ENCODE measurements at regions not wholly inside any gene's neighbourhood (a gene's known extent, or its start where the extent isn't known, plus 50 kb on each side); places are given as distances from the start of the nearest gene placed in this dataset.

DNA sequence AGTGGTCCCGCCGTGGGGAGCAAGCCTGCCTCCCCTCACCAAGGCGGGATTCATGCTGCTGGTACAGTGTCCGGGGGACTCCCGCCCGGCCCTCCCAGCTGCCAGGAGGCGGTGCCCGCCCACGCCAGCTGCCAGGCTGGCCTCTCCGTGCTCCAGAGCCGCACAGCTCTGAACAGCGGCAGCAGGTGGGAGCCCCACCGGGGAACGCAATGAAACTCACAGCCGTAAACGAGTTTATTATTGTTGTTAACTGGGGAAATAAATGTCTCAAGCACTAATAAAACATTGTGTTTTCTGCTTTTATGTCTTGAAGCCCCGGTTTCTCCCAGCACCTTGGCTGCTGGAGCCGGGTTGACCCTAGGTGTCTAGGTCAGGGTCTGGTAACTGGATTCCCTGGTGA is 317.7 kb upstream of the TLE3 start:
- H3K4me3 Mint-ChIP-seq, result no peak overlapping the region

DNA sequence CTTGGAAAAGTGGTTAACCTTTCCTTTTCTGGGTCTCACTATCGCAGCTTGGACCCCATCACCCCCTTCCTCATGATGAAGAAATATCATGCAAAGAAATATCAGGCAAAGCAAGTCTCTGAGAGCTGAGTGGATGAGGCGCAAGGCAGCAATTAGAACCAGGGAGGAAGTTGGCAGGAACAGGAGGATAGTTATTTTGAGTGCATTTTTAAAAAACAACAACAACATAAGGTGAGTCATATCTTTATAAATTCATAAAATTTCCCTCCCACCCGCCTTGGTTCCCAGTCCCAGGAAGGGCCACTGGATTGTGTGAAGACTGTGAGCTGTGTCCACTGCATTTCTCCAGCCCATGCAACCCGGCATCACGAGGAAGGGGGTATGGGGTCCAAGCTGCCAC is 316.9 kb upstream of the TLE3 start:
- Mint-ChIP-seq H3K27ac (no peak overlapping the region), H3K9me3 (no peaks in the 10 kb centered on the region), H3K4me1 (ENCODE audit: unreplicated experiment) (peaks cover 12% of the 10 kb centered on the region), H3K4me3 (no peak overlapping the region), H3K27me3 (peaks cover 32% of the 10 kb centered on the region), H3K36me3 (no peaks in the 10 kb centered on the region)
- TF ChIP-seq, protein P1, sequence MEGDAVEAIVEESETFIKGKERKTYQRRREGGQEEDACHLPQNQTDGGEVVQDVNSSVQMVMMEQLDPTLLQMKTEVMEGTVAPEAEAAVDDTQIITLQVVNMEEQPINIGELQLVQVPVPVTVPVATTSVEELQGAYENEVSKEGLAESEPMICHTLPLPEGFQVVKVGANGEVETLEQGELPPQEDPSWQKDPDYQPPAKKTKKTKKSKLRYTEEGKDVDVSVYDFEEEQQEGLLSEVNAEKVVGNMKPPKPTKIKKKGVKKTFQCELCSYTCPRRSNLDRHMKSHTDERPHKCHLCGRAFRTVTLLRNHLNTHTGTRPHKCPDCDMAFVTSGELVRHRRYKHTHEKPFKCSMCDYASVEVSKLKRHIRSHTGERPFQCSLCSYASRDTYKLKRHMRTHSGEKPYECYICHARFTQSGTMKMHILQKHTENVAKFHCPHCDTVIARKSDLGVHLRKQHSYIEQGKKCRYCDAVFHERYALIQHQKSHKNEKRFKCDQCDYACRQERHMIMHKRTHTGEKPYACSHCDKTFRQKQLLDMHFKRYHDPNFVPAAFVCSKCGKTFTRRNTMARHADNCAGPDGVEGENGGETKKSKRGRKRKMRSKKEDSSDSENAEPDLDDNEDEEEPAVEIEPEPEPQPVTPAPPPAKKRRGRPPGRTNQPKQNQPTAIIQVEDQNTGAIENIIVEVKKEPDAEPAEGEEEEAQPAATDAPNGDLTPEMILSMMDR (conservative IDR thresholded peaks at IDR 0.05), result no peak
- no peak for DNase-seq (ENCODE audit: extremely low spot score, unreplicated experiment)

More for the DNA sequence above, 317.7 kb upstream of the TLE3 start:
- DNase-seq (ENCODE audit: extremely low spot score, unreplicated experiment), result no peak
- H3K36me3 Mint-ChIP-seq, result no peaks in the 10 kb centered on the region
- H3K9me3 Mint-ChIP-seq, result no peaks in the 10 kb centered on the region
- H3K4me1 Mint-ChIP-seq (ENCODE audit: unreplicated experiment), result peaks cover 14% of the 10 kb centered on the region
- TF ChIP-seq, protein P1 (conservative IDR thresholded peaks at IDR 0.05), result no peak
- no peak overlapping the region for H3K27ac Mint-ChIP-seq
- peaks cover 33% of the 10 kb centered on the region for H3K27me3 Mint-ChIP-seq

DNA sequence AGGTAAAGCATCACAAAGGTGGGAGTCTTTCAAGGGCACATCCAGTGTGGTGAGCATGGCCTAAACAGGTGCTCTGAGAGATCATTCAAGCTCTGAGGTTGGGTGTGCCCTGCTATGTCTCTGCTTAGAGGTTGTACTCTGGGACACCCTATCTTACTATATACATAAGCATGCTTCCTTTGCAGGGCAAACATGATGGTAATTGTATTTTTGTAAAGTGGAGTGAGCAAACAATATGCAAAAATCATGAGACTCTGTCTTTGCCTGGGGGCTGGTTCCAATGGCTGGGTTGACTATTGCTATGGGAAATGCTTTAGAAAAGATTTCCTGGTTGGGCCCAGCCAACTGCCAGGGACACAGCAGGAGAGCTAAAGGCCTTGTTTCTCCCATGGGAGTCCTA is 315.1 kb upstream of the TLE3 start:
- H3K4me1 Mint-ChIP-seq (ENCODE audit: unreplicated experiment), result peaks cover 12% of the 10 kb centered on the region
- DNase-seq (ENCODE audit: extremely low spot score, unreplicated experiment), result no peak
- H3K27ac Mint-ChIP-seq, result no peak overlapping the region
- peaks cover 18% of the 10 kb centered on the region for H3K27me3 Mint-ChIP-seq
- no peak overlapping the region for H3K4me3 Mint-ChIP-seq
- TF ChIP-seq, protein P1 (conservative IDR thresholded peaks at IDR 0.05), result no peak
- peaks cover 8% of the 10 kb centered on the region for H3K9me3 Mint-ChIP-seq
- H3K36me3 Mint-ChIP-seq, result no peaks in the 10 kb centered on the region

GRCh38 chr15:70411143-70411863 is 313.6 kb upstream of the TLE3 start:
- peaks cover 14% of the 10 kb centered on the region for H3K9me3 Mint-ChIP-seq
- TF ChIP-seq, protein P1 (conservative IDR thresholded peaks at IDR 0.05), result no peak
- DNase-seq (ENCODE audit: extremely low spot score, unreplicated experiment), result no peak
- H3K4me1 Mint-ChIP-seq (ENCODE audit: unreplicated experiment), result peaks cover 12% of the 10 kb centered on the region
- peaks cover 9% of the 10 kb centered on the region for H3K27me3 Mint-ChIP-seq
- H3K27ac Mint-ChIP-seq, result no peak overlapping the region
- no peak overlapping the region for H3K4me3 Mint-ChIP-seq
- no peaks in the 10 kb centered on the region for H3K36me3 Mint-ChIP-seq

- Mint-ChIP-seq H3K36me3 (no peaks in the 10 kb centered on the region), H3K4me1 (ENCODE audit: unreplicated experiment) (peaks cover 12% of the 10 kb centered on the region), H3K9me3 (peaks cover 14% of the 10 kb centered on the region), H3K4me3 (no peak overlapping the region), H3K27ac (no peak overlapping the region), H3K27me3 (peaks cover 6% of the 10 kb centered on the region)
- TF ChIP-seq, protein P1 (conservative IDR thresholded peaks at IDR 0.05), result no peak
- no peak for DNase-seq (ENCODE audit: extremely low spot score, unreplicated experiment)
Measured at GRCh38 chr15:70410371-70410985, 312.8 kb upstream of the TLE3 start.
